Left lung (tissue), 4 donors: ENCODE measurements at regions not wholly inside any gene's neighbourhood (a gene's known extent, or its start where the extent isn't known, plus 50 kb on each side); places are given as distances from the start of the nearest gene placed in this dataset.
"Not testable (repeated sequence)": the region's sequence is repeated elsewhere in the genome, so short reads cannot be mapped to it uniquely, and the experiment has no call there.

Experiments
- ATAC-seq: fragments of 200-7000 bp; cut with Tn5 transposase; one replicate; pipeline ENCODE4 v1.9.1; 2020; ENCODE audit warnings: moderate library complexity
- DNase-seq, 4 donors: peaks; one replicate each; pipeline ENCODE4 v3.0.0-alpha.2; 2013 to 2020
- H3K27ac ChIP-seq, 2 donors: fragments of 200-600 bp; sonication (generic) in 1 of 2; one replicate each; pipeline versions ENCODE4 v1.5.0 to v1.8.0; 2020 to 2021
- H3K27me3 ChIP-seq, 2 donors: fragments of 200-600 bp; sonication (generic) in 1 of 2; one replicate each; pipeline versions ENCODE4 v1.5.0 to v1.8.0; 2020 to 2021
- H3K36me3 ChIP-seq, 2 donors: fragments of 200-600 bp; sonication (generic) in 1 of 2; one replicate each; pipeline versions ENCODE4 v1.5.0 to v1.8.0; 2020 to 2021
- H3K4me1 ChIP-seq, 2 donors: fragments of 200-600 bp; one replicate each; pipeline ENCODE4 v1.8.0; 2021
- H3K4me3 ChIP-seq, 2 donors: fragments of 200-600 bp; sonication (generic) in 1 of 2; one replicate each; pipeline versions ENCODE4 v1.5.0 to v1.8.0; 2020 to 2021; ENCODE audit warnings: mild to moderate bottlenecking in 1 of 2
- H3K9me3 ChIP-seq, 2 donors: fragments of 200-600 bp; sonication (generic) in 1 of 2; one replicate each; pipeline versions ENCODE4 v1.5.0 to v1.8.0; 2020 to 2021
- CTCF ChIP-seq, 2 donors: fragments of 200-600 bp; sonication (generic) in 1 of 2; IDR thresholded peaks; one replicate each; pipeline versions ENCODE4 v1.5.0 to v1.8.0; 2021; ENCODE audit warnings: antibody characterized with exemption in 2 of 2
- intact Hi-C, 2 donors: fragments of 100-400 bp; cut with DNase I; formaldehyde crosslinking; loops; one replicate each; pipeline versions ENCODE4 v1.11.2 to v1.14.2; 2022
- donor health status: DM: no; HTN: yes; CAD: no.
- donor health status: DM: no; HTN: no; CAD: no.

DNA sequence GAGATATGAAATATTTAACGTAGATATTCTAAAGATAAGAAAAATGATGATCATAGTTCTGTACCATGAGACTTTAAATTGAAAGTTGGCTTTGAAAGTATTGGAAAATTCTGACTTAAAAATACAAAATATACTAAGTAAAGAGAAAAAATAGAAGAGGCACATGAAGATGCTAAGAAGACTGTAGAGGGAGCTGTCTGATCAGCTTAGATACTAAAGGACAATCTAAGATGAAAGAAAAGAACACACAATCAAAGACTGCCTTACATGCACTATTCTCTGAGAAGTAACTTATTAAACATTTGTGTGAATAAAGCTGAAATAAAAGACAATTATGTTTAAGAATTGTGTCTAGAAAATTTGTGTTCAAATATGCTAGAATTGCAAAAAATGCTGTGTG, 55.1 kb downstream of the RBMXL2 start:
- intact Hi-C loops, result no loop called here
- Histone ChIP-seq H3K36me3 (no peaks in the 10 kb centered on the region), H3K4me1 (no peaks in the 10 kb centered on the region), H3K27ac (no peak overlapping the region), H3K9me3 (peaks cover 0 to 8% of the 10 kb centered on the region in 2 donors), H3K27me3 (no peaks in the 10 kb centered on the region), H3K4me3 (no peak overlapping the region)
- no peak for TF ChIP-seq CTCF (IDR thresholded peaks at IDR 0.05)
- ATAC-seq (no peak), DNase-seq (peak in 1 of 4 donors; percentile 13)

GRCh38 chr11:7150104-7150503, 61.3 kb downstream of the RBMXL2 start:
- intact Hi-C loops, H3K4me1 ChIP-seq, DNase-seq, H3K4me3 ChIP-seq, H3K27ac ChIP-seq, ATAC-seq, H3K27me3 ChIP-seq, H3K9me3 ChIP-seq, H3K36me3 ChIP-seq: not testable (repeated sequence)

- ATAC-seq (no peak), DNase-seq (no peak)
- intact Hi-C loops, result no loop called here
- H3K27ac ChIP-seq, result no peak overlapping the region
- no peak for TF ChIP-seq CTCF (IDR thresholded peaks at IDR 0.05)
- no peak overlapping the region for H3K4me3 ChIP-seq
- no peaks in the 10 kb centered on the region for H3K36me3 ChIP-seq
- H3K27me3 ChIP-seq, result no peaks in the 10 kb centered on the region
- H3K9me3 ChIP-seq, result no peaks in the 10 kb centered on the region
- H3K4me1 ChIP-seq, result no peaks in the 10 kb centered on the region
Observed at GRCh38 chr11:7154881-7155361, 66.1 kb downstream of the RBMXL2 start.

DNA sequence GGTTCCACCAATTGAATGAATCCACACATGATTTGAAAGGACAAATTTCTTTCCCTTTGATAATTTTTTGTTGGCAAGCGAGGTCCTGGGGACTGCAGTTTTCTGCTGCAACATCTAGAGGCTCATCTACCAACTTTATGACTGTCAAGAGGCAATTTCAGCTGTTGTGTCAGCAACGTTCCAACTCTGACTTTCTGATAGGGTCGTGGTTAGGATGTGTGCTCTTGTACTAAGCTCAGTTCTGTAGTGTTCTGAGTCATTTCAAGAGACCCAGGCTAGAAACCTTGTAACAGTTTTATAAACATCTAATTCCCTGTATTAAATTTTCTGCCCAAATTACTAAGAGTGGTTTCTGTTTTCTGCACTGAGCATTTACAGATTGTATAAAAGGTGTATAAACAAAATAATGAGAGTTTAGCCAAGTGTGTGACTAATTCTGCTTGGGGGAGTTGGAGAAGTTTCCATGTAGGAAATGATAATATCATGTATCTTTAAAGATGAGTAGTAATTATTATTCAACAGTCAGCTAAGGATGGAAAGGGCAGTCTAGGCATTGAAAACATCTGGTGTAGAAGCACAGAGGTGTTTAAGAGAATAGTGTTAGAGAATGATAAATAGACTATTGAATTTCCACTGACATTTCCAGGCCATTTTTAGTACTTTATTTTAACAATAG, 72.2 kb downstream of the RBMXL2 start:
- ATAC-seq (no peak), DNase-seq (no peak)
- no peaks in the 10 kb centered on the region for H3K27me3 ChIP-seq
- no peak overlapping the region for H3K27ac ChIP-seq
- H3K4me3 ChIP-seq, result no peak overlapping the region
- intact Hi-C loops, result no loop called here
- no peak for TF ChIP-seq CTCF (IDR thresholded peaks at IDR 0.05)
- H3K36me3 ChIP-seq, result no peaks in the 10 kb centered on the region
- H3K9me3 ChIP-seq, result no peaks in the 10 kb centered on the region
- no peaks in the 10 kb centered on the region for H3K4me1 ChIP-seq

GRCh38 chr11:7165911-7166310, 77.1 kb downstream of the RBMXL2 start:
- no peak for ATAC-seq
- Histone ChIP-seq H3K4me1 (no peaks in the 10 kb centered on the region), H3K27me3 (no peaks in the 10 kb centered on the region), H3K36me3 (no peaks in the 10 kb centered on the region), H3K4me3 (no peak overlapping the region), H3K27ac (no peak overlapping the region), H3K9me3 (no peaks in the 10 kb centered on the region)
- TF ChIP-seq CTCF (IDR thresholded peaks at IDR 0.05), result no peak
- intact Hi-C loops, result no loop called here
- DNase-seq, result peak in 1 of 4 donors; percentile 5
